ENCODE measurements at regions not wholly inside any gene's neighbourhood (a gene's known extent, or its start where the extent isn't known, plus 50 kb on each side); places are given as distances from the start of the nearest gene placed in this dataset.
"Not testable (repeated sequence)": the region's sequence is repeated elsewhere in the genome, so short reads cannot be mapped to it uniquely, and the experiment has no call there.

GRCh38 chr6:134632982-134633940, 315.3 kb upstream of the SGK1 start:
- TF ChIP-seq CTCF, EP300 (IDR thresholded peaks at IDR 0.05): not testable (repeated sequence)
